ENCODE measurements at regions not wholly inside any gene's neighbourhood (a gene's known extent, or its start where the extent isn't known, plus 50 kb on each side); places are given as distances from the start of the nearest gene placed in this dataset.

DNA sequence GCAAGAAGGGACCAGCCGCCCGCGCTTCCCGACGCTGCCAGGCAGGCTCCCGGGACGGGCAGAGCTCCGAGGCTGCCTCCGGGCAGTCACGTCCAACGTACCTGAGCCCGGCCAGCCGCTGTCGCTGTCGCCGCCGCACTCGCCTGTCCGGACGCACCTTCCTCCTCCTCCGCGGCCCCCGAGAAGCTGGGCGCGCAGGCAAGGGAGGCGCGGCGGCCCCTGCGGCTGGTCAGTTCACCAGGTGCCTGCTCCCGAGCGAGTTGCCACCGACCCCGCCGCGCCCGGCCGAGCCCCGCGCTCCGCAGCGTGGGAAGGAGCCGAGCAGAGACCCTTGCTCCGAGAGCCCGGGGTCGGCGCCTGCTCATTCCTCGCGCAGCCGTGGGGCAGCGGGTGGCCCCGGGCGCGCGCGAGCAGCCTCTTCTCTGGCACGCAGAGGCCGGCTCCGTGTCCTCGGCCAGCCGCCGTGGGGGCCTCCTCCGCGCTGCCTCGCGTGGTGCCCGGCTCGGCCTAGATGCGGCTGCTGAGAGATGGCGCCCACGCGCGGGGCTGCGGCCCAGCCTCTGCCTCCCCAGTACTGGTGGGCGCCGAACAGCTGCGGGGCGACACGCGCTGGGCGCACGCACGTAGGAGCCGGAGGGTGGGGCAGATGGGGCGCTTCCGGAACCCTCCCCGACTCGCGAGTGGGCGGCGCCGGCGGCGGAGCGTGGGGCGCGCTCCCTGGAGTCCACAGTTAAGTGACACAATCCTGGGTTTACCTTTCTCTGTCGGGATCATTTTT lies 419.4 kb downstream of the UQCRFS1 start:
- Mint-ChIP-seq H3K4me3 (no peak overlapping the region), H3K9me3 (ENCODE audit: low read depth) (peaks cover 1% of the 10 kb centered on the region), H3K27me3 (peaks cover 36% of the 10 kb centered on the region), H3K4me1 (peaks cover 4% of the 10 kb centered on the region), H3K36me3 (ENCODE audit: low read depth) (peaks cover 1% of the 10 kb centered on the region), H3K27ac (no peak overlapping the region)
- peak; percentile 10 for DNase-seq
- ChIA-PET POLR2A (no interaction called here), CTCF (no interaction called here)
- ATAC-seq, result no peak
- intact Hi-C loops (cut with DNase I, micrococcal nuclease), result no loop called here

DNA sequence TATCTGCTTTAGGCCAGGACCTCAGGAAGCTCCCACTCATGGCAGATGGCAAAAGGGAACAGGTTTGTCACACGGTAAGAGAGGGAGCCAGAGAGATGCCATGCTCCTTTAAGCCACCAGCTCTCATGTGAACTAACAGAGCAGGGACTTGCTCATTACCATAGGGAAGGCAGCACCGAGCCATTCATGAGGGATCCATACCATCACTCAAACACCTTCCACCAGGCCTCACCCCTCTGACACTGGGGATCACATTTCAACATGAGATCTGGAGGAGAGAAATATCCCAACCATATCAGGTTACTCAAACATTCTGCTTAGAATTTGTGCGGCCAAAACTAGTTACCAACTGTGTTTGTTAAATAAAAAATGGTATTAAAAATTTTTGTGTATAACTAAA lies 427.0 kb downstream of the UQCRFS1 start:
- DNase-seq (no peak), ATAC-seq (no peak)
- ChIA-PET CTCF (interaction anchor here (0.7 kb wide), 1 partner anchor 176 kb away, joined by 4 read pairs; no protein-coding TSS in a partner anchor), POLR2A (no interaction called here)
- H3K9me3 Mint-ChIP-seq (ENCODE audit: low read depth), result peaks cover 13% of the 10 kb centered on the region
- peaks cover 2% of the 10 kb centered on the region for H3K27me3 Mint-ChIP-seq
- no peaks in the 10 kb centered on the region for H3K36me3 Mint-ChIP-seq (ENCODE audit: low read depth)
- no peak overlapping the region for H3K4me3 Mint-ChIP-seq
- H3K4me1 Mint-ChIP-seq, result no peaks in the 10 kb centered on the region
- H3K27ac Mint-ChIP-seq, result no peak overlapping the region
- intact Hi-C loops (cut with DNase I, micrococcal nuclease), result no loop called here

DNA sequence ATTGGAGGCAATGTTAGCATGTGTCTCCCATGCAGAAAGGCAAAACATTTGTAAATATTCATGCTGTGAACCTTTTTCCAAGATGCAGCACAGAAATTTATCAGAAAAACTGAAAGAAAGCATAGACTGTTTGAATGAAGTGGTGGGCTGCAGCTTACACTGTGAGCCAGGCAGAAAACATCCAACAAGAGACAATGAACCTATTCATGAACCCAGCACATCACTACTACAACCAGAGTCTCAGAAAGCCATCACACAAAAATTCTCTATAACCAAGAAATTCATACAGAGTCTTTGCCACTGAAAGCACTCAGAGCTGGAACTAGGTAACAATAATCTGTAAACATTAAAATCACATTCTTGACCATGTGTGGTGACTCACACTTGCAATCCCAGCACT lies 448.9 kb downstream of the UQCRFS1 start:
- H3K36me3 Mint-ChIP-seq (ENCODE audit: low read depth), result no peaks in the 10 kb centered on the region
- CTCF ChIA-PET, result no interaction called here

DNA sequence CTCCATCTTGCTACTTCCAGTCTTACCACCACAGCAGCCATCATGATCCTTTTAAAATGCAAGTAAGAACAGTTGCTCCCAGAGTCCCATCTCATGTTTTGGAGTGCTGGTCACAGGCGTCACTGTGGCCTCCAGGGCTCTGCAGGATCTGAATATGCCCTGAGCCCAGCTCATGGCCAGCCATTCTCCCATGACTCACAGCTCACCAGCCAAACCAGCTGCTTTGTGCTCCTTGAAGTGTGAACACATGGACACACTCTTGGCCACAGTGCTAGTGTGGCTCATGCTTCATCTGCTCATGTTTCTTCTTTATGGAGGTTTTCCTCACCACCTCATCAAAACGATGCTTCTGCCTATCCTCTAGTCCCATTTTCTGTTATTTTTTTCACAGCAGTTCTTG lies 466.5 kb downstream of the UQCRFS1 start:
- ATAC-seq (no peak), DNase-seq (no peak)
- ChIA-PET POLR2A (no interaction called here), CTCF (interaction anchor here (1.7 kb wide), 1 partner anchor 10 kb away, joined by 6 read pairs; no protein-coding TSS in a partner anchor)
- H3K36me3 Mint-ChIP-seq (ENCODE audit: low read depth), result no peaks in the 10 kb centered on the region
- intact Hi-C loops (cut with DNase I, micrococcal nuclease), result no loop called here
- H3K4me1 Mint-ChIP-seq, result no peaks in the 10 kb centered on the region
- H3K27me3 Mint-ChIP-seq, result peaks cover 3% of the 10 kb centered on the region
- H3K4me3 Mint-ChIP-seq, result no peak overlapping the region
- no peak overlapping the region for H3K27ac Mint-ChIP-seq
- no peaks in the 10 kb centered on the region for H3K9me3 Mint-ChIP-seq (ENCODE audit: low read depth)

More for the DNA sequence above, 448.9 kb downstream of the UQCRFS1 start:
- Mint-ChIP-seq H3K9me3 (ENCODE audit: low read depth) (peaks cover 26% of the 10 kb centered on the region), H3K27ac (no peak overlapping the region), H3K27me3 (no peaks in the 10 kb centered on the region), H3K4me1 (no peaks in the 10 kb centered on the region), H3K4me3 (no peak overlapping the region)
- ATAC-seq (no peak), DNase-seq (no peak)
- POLR2A ChIA-PET, result no interaction called here
- intact Hi-C loops (cut with DNase I, micrococcal nuclease), result no loop called here

GRCh38 chr19:28744943-28745342 lies 468.0 kb downstream of the UQCRFS1 start:
- intact Hi-C loops (cut with DNase I, micrococcal nuclease), result no loop called here
- Mint-ChIP-seq H3K4me3 (no peak overlapping the region), H3K9me3 (ENCODE audit: low read depth) (no peaks in the 10 kb centered on the region), H3K36me3 (ENCODE audit: low read depth) (no peaks in the 10 kb centered on the region), H3K27ac (no peak overlapping the region), H3K4me1 (no peaks in the 10 kb centered on the region), H3K27me3 (peaks cover 3% of the 10 kb centered on the region)
- ChIA-PET POLR2A (no interaction called here), CTCF (no interaction called here)
- ATAC-seq (no peak), DNase-seq (no peak)

DNA sequence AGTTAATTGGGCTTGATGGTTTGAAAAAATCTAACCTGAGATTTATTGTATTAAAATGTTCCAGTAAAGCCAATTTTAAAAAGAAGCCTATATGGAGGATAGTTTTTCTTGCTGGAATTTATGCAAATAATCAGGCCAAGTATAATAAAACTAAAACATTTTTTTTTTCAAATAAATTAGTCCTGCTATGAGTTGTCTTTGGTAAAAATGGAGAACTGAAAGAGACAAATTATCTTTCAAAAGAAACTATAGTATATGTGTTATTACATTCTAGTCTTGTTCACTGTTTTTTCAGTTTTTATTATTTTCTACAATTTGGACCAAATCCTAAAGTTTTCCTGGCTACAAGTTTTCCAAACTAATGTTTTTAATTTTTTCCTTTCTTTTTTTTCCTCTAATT lies 468.9 kb downstream of the UQCRFS1 start:
- intact Hi-C loops (cut with DNase I, micrococcal nuclease), result no loop called here
- Mint-ChIP-seq H3K9me3 (ENCODE audit: low read depth) (no peaks in the 10 kb centered on the region), H3K27me3 (peaks cover 5% of the 10 kb centered on the region), H3K36me3 (ENCODE audit: low read depth) (no peaks in the 10 kb centered on the region), H3K4me1 (no peaks in the 10 kb centered on the region), H3K4me3 (no peak overlapping the region), H3K27ac (no peak overlapping the region)
- DNase-seq (no peak), ATAC-seq (no peak)
- ChIA-PET CTCF (no interaction called here), POLR2A (interaction anchor here (0.7 kb wide), 1 partner anchor 52 kb away, joined by 3 read pairs; no protein-coding TSS in a partner anchor)

DNA sequence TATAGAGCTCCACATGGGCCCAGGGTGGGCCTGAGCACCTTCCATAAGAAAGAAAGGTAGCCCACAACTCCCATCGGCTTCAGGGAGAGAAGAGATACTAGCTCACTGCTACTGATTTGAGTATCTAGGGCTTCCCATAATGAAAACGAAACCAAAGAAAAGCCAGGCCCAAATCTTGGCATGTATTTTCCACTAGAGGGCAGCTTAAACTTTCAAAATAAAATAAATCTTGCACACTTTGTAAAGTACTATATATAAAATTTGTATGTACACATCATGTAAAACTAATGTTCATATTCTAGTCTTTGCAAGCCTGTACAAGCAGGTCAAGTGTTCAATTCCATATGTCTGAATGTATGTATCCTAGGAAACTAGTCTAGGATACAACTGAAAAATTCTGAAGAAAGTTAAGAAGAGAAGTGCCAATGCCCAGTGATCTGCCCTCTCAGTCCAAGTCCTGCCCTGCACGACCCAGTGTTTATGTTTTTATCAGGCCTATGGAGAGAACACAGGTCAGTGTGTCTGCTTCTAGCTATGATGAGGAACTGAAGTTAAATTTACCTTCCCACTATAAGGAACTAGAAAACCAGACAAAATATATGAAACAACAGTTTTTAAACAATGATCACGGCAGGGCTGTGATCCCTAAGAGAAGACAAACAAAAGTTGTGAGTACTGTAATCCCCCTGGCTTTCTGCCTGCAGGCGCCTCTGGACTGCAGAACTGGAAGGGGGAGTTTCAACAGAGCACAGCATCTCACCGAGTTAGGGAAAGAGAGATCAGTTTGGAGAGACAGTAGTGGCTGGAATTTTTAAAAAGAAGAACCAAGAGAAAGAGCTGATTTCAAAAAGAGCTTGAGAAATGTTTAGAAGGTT lies 475.7 kb downstream of the UQCRFS1 start:
- Mint-ChIP-seq H3K27me3 (peaks cover 2% of the 10 kb centered on the region), H3K4me1 (peaks cover 4% of the 10 kb centered on the region), H3K36me3 (ENCODE audit: low read depth) (no peaks in the 10 kb centered on the region), H3K4me3 (no peak overlapping the region), H3K9me3 (ENCODE audit: low read depth) (no peaks in the 10 kb centered on the region), H3K27ac (no peak overlapping the region)
- DNase-seq (peak; percentile 25), ATAC-seq (peak; percentile 75)
- ChIA-PET POLR2A (no interaction called here), CTCF (interaction anchor here (0.6 to 1.5 kb wide), 12 partner anchors 9 to 766 kb away, joined by 3 to 23 read pairs (median 4); no protein-coding TSS in a partner anchor)
- intact Hi-C loops (cut with DNase I, micrococcal nuclease), result loop anchor here (1.0 to 5.0 kb wide), 3 partner anchors 142 to 525 kb away; no protein-coding TSS in a partner anchor

GRCh38 chr19:28736528-28736927 lies 476.4 kb downstream of the UQCRFS1 start:
- DNase-seq (no peak), ATAC-seq (no peak)
- Mint-ChIP-seq H3K9me3 (ENCODE audit: low read depth) (no peaks in the 10 kb centered on the region), H3K4me3 (no peak overlapping the region), H3K27me3 (peaks cover 2% of the 10 kb centered on the region), H3K36me3 (ENCODE audit: low read depth) (no peaks in the 10 kb centered on the region), H3K27ac (no peak overlapping the region), H3K4me1 (peaks cover 4% of the 10 kb centered on the region)
- CTCF ChIA-PET, result interaction anchor here (0.6 to 1.5 kb wide), 10 partner anchors 9 to 765 kb away, joined by 3 to 23 read pairs (median 4); no protein-coding TSS in a partner anchor
- intact Hi-C loops (cut with DNase I, micrococcal nuclease), result loop anchor here in 1 of 2 experiments (5.0 kb wide), 1 partner anchor 526 kb away; no protein-coding TSS in a partner anchor
- POLR2A ChIA-PET, result no interaction called here

DNA sequence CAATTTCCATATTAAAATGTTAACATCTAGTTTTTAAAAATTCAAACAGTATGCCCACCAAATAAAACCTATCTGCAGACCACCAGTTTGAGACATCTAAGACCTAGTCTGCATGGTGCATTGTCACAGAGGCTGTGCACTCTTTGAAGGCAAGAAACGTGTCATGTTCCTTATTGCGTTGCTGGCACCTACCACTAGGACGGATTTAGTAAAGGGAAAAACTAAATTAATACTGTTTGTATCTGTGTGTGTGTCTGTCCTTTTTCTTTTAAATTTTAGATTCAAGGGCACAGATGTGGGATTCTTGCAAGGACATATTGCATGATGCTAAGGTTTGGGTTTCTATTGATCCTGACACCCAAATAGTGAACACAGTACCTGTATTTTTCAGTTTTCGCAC lies 481.4 kb downstream of the UQCRFS1 start:
- POLR2A ChIA-PET, result no interaction called here
- H3K27me3 Mint-ChIP-seq, result peaks cover 23% of the 10 kb centered on the region
- DNase-seq (no peak), ATAC-seq (no peak)
- CTCF ChIA-PET, result no interaction called here
- H3K4me1 Mint-ChIP-seq, result peaks cover 3% of the 10 kb centered on the region
- intact Hi-C loops (cut with DNase I, micrococcal nuclease), result no loop called here
- H3K36me3 Mint-ChIP-seq (ENCODE audit: low read depth), result no peaks in the 10 kb centered on the region
- H3K9me3 Mint-ChIP-seq (ENCODE audit: low read depth), result no peaks in the 10 kb centered on the region
- H3K27ac Mint-ChIP-seq, result no peak overlapping the region
- no peak overlapping the region for H3K4me3 Mint-ChIP-seq

DNA sequence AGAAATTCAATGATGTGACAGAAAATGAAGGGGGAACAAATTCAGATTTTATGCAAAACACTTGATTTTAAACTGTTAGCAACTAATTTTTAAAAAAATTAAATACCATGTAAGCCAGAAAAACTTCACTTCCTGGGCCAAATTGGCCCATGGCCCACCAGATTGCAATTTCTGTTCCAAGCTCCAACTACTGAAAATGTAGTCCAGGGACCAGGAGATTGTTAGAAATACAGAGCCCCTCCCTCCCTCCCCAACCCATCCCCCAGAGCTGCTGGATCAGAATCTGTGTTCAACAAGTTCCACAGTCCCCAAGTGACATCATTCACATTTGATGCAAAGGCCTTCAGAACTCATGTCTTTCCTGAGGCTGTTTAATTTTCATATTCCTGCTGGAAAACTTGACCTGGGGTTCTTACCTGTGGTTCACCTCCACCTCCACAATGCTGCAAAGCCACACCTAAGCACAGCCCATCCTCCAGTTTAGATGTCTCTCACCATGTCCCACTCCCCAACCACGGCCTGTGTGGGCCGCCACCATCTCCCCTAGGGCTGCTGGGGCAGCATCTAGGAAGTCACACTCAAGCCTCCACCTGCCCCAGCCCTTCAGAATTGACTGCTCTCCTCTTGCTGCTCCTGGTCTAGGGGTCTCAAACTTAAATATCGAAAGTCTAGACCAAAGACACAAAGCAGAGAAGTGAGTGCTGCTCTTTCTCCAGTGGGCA lies 482.0 kb downstream of the UQCRFS1 start:
- no peak for ATAC-seq

GRCh38 chr19:28727480-28728159 lies 485.3 kb downstream of the UQCRFS1 start:
- DNase-seq, result peak; percentile 29
- Mint-ChIP-seq H3K36me3 (ENCODE audit: low read depth) (no peaks in the 10 kb centered on the region), H3K9me3 (ENCODE audit: low read depth) (no peaks in the 10 kb centered on the region), H3K27me3 (peaks cover 35% of the 10 kb centered on the region), H3K4me3 (no peak overlapping the region), H3K27ac (no peak overlapping the region), H3K4me1 (peaks cover 2% of the 10 kb centered on the region)
- intact Hi-C loops (cut with DNase I, micrococcal nuclease), result no loop called here
- ATAC-seq, result no peak
- POLR2A ChIA-PET, result interaction anchor here (0.5 kb wide), 1 partner anchor 36 kb away, joined by 4 read pairs; no protein-coding TSS in a partner anchor
- CTCF ChIA-PET, result no interaction called here

More for the DNA sequence above, 482.0 kb downstream of the UQCRFS1 start:
- Mint-ChIP-seq H3K4me3 (no peak overlapping the region), H3K27me3 (peaks cover 27% of the 10 kb centered on the region), H3K36me3 (ENCODE audit: low read depth) (no peaks in the 10 kb centered on the region), H3K27ac (no peak overlapping the region), H3K4me1 (peaks cover 2% of the 10 kb centered on the region), H3K9me3 (ENCODE audit: low read depth) (no peaks in the 10 kb centered on the region)
- intact Hi-C loops (cut with DNase I, micrococcal nuclease), result no loop called here
- ChIA-PET POLR2A (no interaction called here), CTCF (no interaction called here)
- no peak for DNase-seq
